Endothelial cell (in vitro differentiated cells): ENCODE measurements at regions not wholly inside any gene's neighbourhood (a gene's known extent, or its start where the extent isn't known, plus 50 kb on each side); places are given as distances from the start of the nearest gene placed in this dataset.

Experiments
- DNase-seq: peaks from one replicate; pipeline ENCODE4 v3.0.0; 2021; ENCODE audit warnings: low spot score
- H3K27ac Mint-ChIP-seq: one replicate; pipeline ENCODE4 v1.8.0; 2021; ENCODE audit warnings: mixed read lengths, inconsistent platforms; ENCODE audit not compliant: unreplicated experiment
- H3K27me3 Mint-ChIP-seq: one replicate; pipeline ENCODE4 v1.8.0; 2021; ENCODE audit warnings: mild to moderate bottlenecking, moderate library complexity, mixed read lengths, inconsistent platforms; ENCODE audit not compliant: unreplicated experiment
- H3K36me3 Mint-ChIP-seq: one replicate; pipeline ENCODE4 v1.8.0; 2021; ENCODE audit warnings: mild to moderate bottlenecking, low read depth, mixed read lengths, inconsistent platforms; ENCODE audit not compliant: unreplicated experiment
- H3K4me1 Mint-ChIP-seq: one replicate; pipeline ENCODE4 v1.8.0; 2021; ENCODE audit warnings: mild to moderate bottlenecking, mixed read lengths, inconsistent platforms; ENCODE audit not compliant: unreplicated experiment
- H3K4me3 Mint-ChIP-seq: one replicate; pipeline ENCODE4 v1.8.0; 2021; ENCODE audit warnings: mild to moderate bottlenecking, mixed read lengths, inconsistent platforms; ENCODE audit not compliant: unreplicated experiment
- H3K9me3 Mint-ChIP-seq: one replicate; pipeline ENCODE4 v1.8.0; 2021; ENCODE audit warnings: mixed read lengths, inconsistent platforms; ENCODE audit not compliant: unreplicated experiment
- CTCF ChIP-seq: fragments of 200-600 bp; sonication (generic); IDR thresholded peaks from one replicate; pipeline ENCODE4 v1.5.0; 2021; ENCODE audit warnings: antibody characterized with exemption; ENCODE audit not compliant: unreplicated experiment

- Mint-ChIP-seq H3K27ac (peak overlapping the region; percentile 88), H3K4me3 (no peak overlapping the region), H3K27me3 (peaks cover 2% of the 10 kb centered on the region), H3K4me1 (peaks cover 43% of the 10 kb centered on the region), H3K9me3 (no peaks in the 10 kb centered on the region), H3K36me3 (no peaks in the 10 kb centered on the region)
- no peak for DNase-seq
- no peak for TF ChIP-seq CTCF
These were observed 144.1 kb upstream of the CAV2 start for GRCh38 chr7:116355424-116355765.

- no peak for TF ChIP-seq CTCF
- no peak overlapping the region for H3K4me3 Mint-ChIP-seq
- no peaks in the 10 kb centered on the region for H3K36me3 Mint-ChIP-seq
- H3K4me1 Mint-ChIP-seq = peaks cover 43% of the 10 kb centered on the region
- H3K27ac Mint-ChIP-seq = peak overlapping the region; percentile 33
- no peak for DNase-seq
- H3K27me3 Mint-ChIP-seq = peaks cover 2% of the 10 kb centered on the region
- no peaks in the 10 kb centered on the region for H3K9me3 Mint-ChIP-seq
These were observed 143.1 kb upstream of the CAV2 start for GRCh38 chr7:116356333-116356965.

GRCh38 chr7:116356979-116357378 lies 142.6 kb upstream of the CAV2 start:
- Mint-ChIP-seq H3K27me3 (peaks cover 2% of the 10 kb centered on the region), H3K4me3 (no peak overlapping the region), H3K36me3 (no peaks in the 10 kb centered on the region), H3K9me3 (no peaks in the 10 kb centered on the region), H3K4me1 (peaks cover 43% of the 10 kb centered on the region), H3K27ac (no peak overlapping the region)
- no peak for TF ChIP-seq CTCF
- DNase-seq = no peak

GRCh38 chr7:116357781-116358670 lies 141.5 kb upstream of the CAV2 start:
- H3K4me3 Mint-ChIP-seq = no peak overlapping the region
- H3K9me3 Mint-ChIP-seq = no peaks in the 10 kb centered on the region
- H3K36me3 Mint-ChIP-seq = no peaks in the 10 kb centered on the region
- no peak overlapping the region for H3K27ac Mint-ChIP-seq
- DNase-seq = no peak
- peaks cover 2% of the 10 kb centered on the region for H3K27me3 Mint-ChIP-seq
- TF ChIP-seq CTCF = no peak
- H3K4me1 Mint-ChIP-seq = peaks cover 40% of the 10 kb centered on the region

- Mint-ChIP-seq H3K27ac (no peak overlapping the region), H3K27me3 (no peaks in the 10 kb centered on the region), H3K4me3 (no peak overlapping the region), H3K36me3 (no peaks in the 10 kb centered on the region), H3K4me1 (peaks cover 10% of the 10 kb centered on the region), H3K9me3 (no peaks in the 10 kb centered on the region)
- no peak for DNase-seq
- TF ChIP-seq CTCF = no peak
These were observed 137.8 kb upstream of the CAV2 start for GRCh38 chr7:116361767-116362166.
